ENCODE measurements at regions not wholly inside any gene's neighbourhood (a gene's known extent, or its start where the extent isn't known, plus 50 kb on each side); places are given as distances from the start of the nearest gene placed in this dataset.
A peak's percentile ranks its signal among the peaks of the same experiment; 100 is the strongest.

DNA sequence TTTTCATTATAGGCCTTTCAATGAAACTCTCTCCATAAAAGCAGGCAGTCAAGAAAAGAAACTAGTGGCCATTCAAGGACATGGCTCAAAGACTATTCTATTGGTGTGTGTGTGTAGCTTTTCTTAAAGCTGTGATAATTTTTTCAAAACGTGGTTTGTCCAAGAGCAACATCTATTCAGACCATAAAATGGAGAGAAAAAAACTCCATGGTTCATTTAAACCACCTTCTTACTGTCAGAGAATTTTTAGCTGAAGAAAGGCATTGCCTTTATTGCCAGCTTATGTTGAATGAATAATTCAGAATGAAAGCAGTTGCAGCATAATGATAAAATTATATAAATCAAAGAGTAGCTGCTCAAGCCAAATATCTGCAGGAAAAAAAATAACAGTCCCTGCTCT lies 325.5 kb downstream of the PCDH18 start:
- DNase-seq (ENCODE audit: low spot score), result no peak

DNA sequence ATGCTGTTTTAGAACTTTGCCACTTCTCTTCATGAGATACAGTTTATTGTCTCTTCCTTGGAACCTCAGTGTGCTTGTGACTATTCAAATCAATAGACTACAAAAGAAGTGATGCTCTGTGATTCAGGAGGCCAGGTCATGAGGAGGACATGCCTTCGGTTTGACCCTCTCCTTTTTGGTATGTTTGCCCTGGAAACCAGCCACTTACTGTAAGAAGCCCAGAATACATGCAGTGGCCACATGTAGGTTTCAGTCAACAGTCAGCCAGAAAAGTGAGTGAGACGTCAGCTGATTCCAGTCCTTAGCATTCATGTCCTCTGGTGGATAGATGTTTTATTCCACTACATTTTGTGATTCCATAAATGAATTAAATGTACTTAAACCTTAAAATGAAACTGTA lies 328.7 kb downstream of the PCDH18 start:
- no peak for DNase-seq (ENCODE audit: low spot score)

DNA sequence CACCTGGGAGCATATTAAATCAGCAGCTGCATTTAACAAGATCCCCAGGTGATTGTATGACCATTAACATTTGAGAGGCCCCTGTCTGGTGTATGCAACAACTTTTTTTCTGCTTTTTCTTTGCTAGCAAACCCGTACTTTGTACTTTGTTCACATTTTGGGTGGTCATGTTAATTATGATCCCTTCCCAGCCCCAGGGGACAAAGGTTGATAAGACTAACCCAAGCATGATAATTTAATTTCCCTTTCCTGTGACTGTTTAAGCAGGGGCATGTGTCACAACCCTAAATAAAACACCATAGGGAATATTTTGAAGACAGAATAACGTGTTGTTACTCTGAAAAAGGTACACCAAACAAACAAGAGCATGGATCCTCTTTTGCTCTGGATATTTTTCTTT lies 332.0 kb downstream of the PCDH18 start:
- DNase-seq (ENCODE audit: low spot score), result no peak

DNA sequence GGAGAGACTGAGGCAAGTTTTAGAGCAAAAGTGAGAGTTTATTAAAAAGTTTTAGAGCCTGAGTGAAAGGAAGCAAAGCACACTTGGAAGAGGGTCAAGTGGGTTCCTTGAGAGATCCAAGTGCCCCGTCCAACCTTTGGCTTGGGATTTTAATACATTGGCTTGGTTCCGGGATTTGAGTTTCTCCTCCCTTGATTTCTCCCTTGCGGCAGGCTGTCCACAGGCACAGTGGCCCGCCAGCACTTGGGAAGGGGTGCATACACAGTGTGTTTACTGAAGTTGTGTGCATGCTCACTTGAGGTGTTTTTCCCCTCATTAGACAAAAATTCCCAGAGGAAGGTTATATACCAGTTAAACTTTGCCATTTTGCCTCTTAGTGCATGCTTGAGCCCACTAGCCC lies 333.5 kb downstream of the PCDH18 start:
- DNase-seq (ENCODE audit: low spot score), result no peak

DNA sequence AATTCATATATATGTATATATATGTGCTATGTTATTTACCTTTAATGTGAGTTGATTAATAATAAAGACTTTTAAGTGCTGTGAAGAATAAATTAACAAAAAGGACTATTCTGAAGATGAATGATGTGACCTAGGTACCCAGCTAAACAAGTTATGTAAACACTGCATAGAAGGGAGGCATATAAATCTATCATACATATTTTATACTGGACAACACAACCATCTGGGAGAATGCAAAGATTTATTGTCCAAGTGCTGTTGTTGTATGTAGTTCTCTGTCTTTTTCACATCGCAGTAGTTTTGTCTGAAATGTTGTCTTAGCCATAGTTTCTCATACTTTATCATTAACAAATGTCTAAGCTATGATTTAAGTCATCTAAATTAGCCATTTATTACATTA lies 337.6 kb downstream of the PCDH18 start:
- no peak for DNase-seq (ENCODE audit: low spot score)

DNA sequence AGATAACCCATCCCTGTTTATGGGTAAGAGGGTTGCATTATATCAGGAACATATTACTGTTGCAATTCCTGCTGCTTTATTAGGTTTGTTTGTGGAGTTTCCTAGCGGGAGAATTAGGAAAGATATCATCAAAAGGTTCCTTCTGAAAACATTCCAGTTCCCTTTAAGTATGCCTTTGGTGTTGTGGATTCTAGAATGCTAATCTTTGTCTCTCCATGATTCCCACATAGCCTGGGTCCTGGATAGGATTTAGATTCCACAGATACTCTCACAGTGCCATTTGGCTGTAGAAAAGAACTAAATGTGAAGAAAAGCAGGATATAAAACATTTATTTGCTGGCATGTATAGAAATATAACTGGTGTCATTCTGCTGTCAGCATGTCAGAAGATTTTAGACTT lies 338.7 kb downstream of the PCDH18 start:
- DNase-seq (ENCODE audit: low spot score), result no peak

DNA sequence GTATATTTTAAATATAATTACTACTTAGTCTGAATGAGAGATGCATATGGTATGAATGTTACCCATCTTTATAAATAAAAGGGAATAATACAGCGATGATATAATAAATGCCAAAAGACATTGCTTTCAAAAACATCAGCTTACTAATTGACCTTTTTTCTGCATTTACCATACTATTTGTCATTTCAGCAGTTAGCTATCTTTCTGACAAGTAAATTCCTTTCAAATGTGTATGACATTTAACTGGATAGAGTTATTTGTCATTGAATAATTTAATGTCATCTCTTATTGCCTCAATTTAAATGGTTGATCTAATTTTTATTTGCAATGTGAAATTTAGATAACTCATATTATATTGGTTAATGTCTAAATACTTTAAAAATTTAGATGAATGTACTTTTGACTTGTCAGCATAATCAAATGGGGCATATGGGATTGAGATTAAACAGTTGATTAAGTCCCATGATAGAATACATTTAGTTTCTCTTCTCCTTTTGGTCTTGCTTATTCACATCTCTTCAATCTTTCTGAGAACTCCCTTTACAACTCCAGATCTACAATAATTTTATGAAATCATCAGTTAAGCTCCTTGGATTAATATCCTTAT lies 350.9 kb downstream of the PCDH18 start:
- DNase-seq (ENCODE audit: low spot score), result no peak

DNA sequence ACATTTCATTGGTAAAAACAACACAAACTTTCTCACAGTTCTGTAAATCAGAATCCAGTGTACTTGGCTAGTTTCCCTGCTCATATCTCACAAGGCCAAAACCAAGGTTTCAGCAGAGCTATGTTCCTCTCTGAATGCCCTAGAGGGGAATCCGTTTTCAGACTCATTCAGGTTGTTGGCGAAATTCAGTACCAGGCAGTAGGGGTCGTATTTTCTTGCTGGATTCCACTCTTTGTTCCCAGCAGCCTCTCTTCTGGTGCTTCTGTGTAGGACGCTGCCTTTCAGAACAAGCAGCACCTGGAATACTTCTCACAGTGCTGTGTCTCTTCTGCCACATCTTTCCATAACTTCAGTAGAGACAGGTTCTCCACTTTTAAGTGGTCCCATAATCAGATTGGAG lies 351.9 kb downstream of the PCDH18 start:
- DNase-seq (ENCODE audit: low spot score), result no peak

DNA sequence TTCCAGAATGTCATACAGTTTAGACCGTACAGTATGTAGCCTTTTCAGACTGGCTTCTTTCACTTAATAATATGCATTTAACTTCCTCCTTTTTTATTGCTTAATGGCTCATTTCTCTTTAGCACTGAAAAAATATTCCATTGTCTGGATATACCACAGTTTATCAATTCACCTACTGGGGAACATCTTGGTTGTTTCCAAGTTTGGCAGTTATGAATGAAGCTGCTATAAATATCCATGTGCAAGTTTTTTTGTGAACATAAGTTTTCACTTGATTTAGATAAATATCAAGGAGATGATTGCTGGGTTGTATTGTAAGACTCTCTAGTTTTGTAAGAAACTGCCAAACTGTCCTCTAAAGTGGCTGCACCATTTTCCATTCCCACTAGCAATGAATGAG lies 375.5 kb downstream of the PCDH18 start:
- no peak for DNase-seq (ENCODE audit: low spot score)

DNA sequence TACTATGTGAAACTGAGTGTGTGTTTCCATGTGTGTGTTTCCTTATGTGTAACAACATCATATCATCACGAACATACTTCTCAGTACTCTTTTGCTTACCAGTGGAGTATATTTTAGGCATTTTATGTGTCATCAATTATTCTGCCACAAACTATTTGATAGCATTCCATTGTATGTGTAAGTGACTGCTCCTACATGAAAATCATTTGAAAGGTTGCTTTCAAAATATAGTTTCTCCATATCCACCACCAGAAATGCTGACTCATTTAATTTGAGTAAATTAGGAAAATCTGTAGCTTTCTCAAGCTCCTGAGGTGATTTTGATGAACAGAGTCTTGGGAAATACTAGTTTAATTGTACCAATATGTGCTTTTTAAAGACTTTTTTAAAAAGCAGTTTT lies 376.2 kb downstream of the PCDH18 start:
- no peak for DNase-seq (ENCODE audit: low spot score)

DNA sequence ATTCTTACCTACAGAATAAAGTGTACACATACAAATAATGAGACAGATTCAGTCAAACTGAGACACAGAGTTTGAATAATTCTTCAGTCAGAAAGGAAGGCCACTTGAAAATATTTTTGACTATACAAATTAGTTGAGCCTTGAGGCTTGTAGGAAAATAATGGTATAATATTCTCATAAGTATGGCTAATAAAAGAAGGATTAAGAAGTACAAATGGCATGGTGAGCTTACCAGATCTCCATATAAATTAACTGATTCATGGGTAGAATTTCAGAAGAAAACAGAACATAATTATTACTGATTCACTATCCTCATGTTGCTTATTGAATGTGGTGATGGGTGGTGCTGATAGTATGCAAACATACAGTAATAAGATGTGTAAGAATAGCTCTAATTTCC lies 401.1 kb downstream of the PCDH18 start:
- DNase-seq (ENCODE audit: low spot score), result no peak

DNA sequence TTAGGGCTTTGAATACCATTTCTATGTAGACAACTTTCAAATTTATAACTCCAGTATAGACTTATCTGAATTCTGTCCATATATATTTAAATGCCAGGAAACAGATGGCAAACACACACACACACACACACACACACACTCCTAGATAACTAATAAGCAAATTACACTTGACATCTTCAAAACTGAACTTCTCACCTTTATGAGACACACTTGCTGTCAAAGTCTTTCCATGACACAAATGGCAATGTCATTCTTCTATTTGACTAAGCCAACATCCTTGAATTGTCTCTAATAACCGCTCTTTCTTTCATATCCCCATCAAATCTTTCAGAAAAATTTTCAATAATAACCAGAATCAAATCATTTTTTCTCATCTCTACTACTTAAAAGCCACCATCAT lies 402.4 kb downstream of the PCDH18 start:
- no peak for DNase-seq (ENCODE audit: low spot score)

DNA sequence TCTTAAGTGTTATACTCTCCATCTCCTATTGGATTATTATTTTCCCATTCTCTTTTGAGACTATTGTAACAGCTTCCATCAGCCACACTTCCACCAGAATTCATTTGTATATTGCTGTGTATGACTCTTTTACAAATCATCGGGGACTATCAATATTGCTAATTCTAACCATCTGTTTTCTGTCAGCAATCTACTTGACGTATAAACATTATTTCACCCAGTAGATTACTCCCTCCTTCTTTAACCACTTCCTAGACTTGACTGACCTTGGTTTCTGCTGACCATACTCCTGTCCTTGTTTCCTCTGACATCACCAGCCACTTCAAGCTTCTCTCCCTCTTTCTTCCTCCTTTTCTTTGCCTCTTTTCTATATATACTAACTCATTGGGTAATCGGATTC lies 402.9 kb downstream of the PCDH18 start:
- DNase-seq (ENCODE audit: low spot score), result no peak

DNA sequence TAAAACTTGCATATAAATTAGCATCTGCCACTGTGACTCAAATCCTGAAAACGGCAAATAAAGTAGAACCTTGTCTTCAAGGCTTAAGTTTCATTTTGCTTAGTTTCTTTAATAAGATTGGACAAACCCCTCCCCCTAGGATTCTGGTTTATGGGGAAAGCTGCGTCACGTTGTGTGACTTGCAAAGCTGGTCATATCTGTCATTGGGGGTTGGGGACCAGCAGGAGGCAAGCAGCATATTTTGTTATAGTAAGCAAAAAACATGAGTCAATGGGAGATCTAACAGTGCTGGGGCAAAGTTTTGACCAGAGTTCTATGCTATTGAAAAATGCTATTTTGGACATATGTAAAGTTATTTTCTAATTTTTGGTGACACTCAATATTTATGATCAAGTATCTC lies 407.3 kb downstream of the PCDH18 start:
- DNase-seq (ENCODE audit: low spot score), result peak; percentile 35

DNA sequence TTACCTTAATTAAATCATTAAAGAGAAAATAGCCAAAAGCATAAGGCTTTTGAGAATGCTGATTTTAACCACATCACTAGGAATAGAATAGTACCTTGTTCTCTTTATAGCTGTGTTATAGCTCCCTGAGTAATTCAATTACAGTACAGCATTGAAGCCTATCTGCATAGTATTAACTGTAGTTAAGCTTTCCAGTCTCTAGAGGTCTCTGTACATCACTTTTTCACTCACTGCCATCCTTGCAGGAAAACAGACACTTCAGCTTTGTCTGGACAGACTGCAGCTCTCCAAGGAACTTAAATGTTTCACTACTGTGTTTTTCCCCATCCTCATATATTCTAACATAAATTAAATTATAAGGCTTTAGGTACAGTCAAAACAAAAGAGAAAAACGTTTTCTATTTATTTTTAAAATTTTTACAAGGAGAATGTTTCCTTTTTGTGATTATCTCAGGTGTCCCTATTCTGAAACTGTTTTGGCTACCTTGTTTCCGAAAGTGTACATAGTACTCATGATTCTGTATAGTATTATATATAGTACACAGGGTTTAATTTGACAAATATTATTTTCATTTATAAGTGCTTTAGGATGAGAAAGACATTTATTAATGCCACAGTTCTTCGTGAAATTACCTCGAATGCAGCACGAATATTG lies 407.9 kb downstream of the PCDH18 start:
- DNase-seq (ENCODE audit: low spot score), result peak; percentile 83

DNA sequence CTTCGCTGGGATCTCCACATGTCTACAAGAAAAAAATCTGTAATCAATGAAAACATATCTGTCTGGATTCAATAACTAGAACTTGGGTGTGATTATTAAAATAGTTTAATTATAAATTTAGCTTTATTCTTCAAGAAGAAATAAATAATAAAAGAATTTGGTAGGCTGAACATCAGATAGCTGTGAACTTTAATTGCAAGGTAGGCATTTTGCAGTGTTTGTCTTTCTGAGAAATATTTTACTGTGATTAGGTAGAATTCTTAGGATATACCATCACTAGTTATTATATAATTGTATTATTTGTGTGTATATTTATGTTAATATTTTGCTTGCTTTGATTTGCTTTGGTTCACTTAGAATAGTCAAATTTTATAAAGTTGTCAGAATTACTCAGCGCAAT lies 409.4 kb downstream of the PCDH18 start:
- DNase-seq (ENCODE audit: low spot score), result no peak

DNA sequence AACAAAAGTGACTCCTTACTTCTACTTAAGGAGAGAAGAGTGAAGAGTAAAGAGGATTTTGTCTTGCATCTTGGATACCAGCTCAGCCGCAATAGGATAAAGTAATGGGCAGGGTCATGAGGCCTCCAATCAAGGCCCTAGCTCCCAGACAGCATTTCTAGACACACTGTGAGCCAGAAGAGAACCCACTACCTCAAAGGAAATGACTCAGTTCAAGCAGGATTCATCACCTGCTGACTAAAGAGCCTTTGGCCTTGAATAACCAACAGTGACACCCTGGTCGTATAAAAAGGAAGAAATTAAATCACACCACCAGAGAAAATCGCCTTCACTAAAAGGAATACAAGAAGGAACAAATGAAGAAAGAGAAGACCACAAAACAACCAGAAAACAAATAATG lies 416.1 kb downstream of the PCDH18 start:
- no peak for DNase-seq (ENCODE audit: low spot score)

DNA sequence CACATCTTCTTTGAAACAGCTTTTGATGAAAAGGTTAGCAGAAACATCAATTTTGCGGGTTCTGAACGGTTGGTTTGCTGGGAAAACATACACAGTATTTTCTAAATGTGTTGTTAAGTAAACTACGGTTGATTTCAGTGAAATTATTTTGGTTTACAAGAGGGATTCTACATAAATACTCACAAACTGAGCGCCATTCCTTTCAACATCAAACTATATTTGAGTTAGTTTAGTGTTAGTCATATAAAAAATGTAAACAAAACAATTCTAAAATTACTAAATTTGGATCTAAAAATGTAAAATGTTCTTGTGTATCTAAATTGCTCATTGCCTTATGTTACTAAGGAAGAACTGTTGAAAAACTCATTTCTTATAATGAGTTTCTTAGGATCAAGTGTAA lies 425.6 kb downstream of the PCDH18 start:
- no peak for DNase-seq (ENCODE audit: low spot score)

DNA sequence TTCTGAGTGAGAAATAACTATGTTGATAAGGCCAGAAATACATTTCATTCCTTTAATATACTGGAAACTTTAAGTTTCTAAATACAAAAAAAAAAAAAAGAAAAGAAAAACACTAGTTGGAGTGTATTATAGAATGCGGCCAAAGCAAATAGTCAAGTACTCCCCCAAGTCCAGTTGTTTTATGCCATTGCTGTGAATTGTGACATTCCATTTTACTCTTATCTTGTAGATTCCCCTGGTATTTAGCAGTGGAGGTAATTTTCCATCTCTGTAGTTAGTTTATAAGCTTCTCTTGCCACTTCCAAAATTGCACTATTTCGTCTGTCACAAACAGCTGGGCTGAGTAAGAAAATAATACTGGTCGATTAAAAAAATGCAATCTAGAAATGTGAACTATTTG lies 426.0 kb downstream of the PCDH18 start:
- DNase-seq (ENCODE audit: low spot score), result no peak

DNA sequence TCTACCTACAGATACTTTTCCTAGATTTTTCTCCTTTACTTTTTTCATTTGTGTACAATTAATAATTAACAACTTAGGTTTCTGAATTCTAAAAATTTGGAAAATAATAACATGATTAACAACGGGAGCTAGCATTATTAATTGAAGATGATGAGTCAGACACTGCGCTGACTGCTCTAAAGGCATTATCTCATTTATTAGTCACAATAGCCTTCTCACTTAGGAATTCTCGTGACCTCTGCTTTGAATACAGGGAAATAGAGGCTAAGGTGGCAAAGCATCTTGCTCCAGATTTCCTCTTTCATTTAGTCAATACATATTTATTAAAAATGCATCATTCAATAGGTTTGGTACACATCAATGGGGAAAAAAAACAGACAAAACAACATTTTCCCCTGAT lies 441.3 kb downstream of the PCDH18 start:
- DNase-seq (ENCODE audit: low spot score), result no peak

DNA sequence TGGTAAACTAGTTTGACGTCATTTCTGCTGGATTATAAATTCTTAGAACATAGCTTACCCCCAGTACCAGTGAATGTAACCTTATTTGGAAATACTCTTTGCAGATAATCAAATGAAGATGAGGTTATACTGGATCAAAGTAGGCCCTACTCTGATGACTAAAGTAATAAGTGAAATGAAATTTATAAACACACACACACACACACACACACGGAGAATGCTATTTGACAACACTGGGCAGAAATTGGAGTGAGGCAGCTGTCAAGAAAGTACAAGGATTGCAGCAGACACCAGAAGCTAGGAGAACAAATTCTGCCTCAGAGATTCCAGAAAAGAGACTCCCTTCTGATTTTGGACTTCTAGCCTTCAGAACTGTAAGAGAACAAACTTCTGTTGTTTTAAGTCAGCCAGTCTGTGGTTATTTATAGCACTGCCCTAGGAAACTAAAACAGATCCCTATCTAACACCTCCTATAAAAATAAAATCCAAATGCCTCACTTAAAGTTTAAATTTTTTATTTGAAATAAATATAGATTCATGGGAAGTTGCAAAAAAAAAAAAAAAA lies 448.6 kb downstream of the PCDH18 start:
- peak; percentile 6 for DNase-seq (ENCODE audit: low spot score)

DNA sequence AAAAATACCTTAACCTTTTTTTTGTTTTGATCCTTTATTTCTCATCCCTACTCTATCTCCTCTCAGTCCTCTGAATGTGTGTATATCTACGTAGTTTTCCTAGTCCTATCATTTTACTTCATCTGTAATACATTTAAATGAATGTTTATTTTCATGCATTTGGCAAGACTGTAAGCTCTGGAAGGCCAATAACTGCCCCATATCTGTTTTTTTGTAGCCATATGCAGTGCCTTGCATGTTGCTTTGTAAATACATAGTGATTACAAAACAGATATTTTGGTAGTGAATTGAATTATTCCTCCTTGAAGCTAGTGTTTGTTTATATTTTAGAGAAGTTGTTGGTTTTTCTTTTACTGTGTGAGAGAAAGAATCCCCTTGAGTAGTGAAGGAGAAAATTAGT lies 450.2 kb downstream of the PCDH18 start:
- DNase-seq (ENCODE audit: low spot score), result no peak

DNA sequence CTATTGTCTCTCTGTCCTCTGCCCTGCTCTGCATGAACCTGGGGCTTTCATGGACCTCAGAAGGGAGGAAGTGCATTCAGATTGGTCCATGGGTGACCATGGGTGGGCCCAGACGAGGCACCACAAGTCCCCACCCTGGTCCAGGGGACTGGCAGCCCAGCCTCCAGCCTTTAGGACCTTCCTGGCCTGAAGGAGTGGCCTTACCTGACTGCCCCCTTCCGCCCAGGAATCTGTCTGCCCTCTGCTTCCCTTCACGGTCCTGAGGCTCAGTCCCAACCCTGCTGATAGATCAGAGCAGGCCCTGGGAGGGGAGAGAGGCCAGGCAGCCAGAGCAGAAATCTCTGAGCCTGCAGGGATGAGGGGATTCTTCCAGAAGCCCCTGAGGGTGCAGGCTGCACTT lies 455.4 kb downstream of the PCDH18 start:
- no peak for DNase-seq (ENCODE audit: low spot score)

DNA sequence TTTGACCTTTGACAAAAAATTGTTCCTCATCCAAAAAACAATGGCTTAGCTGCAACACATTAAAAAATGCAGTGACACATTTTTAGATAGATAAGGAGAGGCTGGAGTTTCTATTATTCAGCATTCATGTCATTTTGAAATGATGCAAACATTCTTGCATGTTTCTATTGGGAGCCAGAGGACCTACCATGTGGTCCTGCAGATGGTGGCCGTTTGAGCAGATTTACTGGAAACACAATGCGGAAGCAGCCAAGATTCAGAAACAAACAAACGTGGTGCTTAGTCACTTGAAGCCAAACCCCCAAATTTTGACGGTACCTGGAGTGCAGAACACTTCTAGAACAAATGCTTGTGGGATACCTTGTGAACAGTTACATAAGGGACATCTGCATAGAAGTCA lies 456.7 kb downstream of the PCDH18 start:
- DNase-seq (ENCODE audit: low spot score), result no peak

Data from umbilical cord (tissue), 1 donor.